Endothelial cell of umbilical vein (primary cell): ENCODE measurements at regions not wholly inside any gene's neighbourhood (a gene's known extent, or its start where the extent isn't known, plus 50 kb on each side); places are given as distances from the start of the nearest gene placed in this dataset.

ENCODE experiments used
- BruUV-seq: library from RNA; stranded (reverse); fragments of 400-500 nt; replicated peaks from 2 replicates; lab custom pipeline; 2021; lab: Mats Ljungman, UMichigan
- CTCF ChIA-PET: fragments of 300-600, 350-600 bp; sonication (Branson Sonifier 250); formaldehyde crosslinking; loops from one replicate; lab custom pipeline; 2021; ENCODE audit warnings: antibody characterized with exemption, inconsistent platforms; lab: Charles Lee
- POLR2A ChIA-PET: fragments of 300-600, 350-600 bp; sonication (Branson Sonifier 250); formaldehyde crosslinking; loops from one replicate; lab custom pipeline; 2021; ENCODE audit warnings: antibody characterized with exemption, inconsistent platforms; lab: Charles Lee
- DNase-seq: peaks from one replicate; pipeline ENCODE4 v3.0.0-alpha.2; 2011; ENCODE audit warnings: low read depth, low spot score
- FAIRE-seq: peaks from 2 replicates; lab custom pipeline; 2011; peaks lifted over from hg19 to GRCh38; lab: Jason Lieb, UNC
- H2AFZ ChIP-seq: 2 replicates; pipeline ENCODE4 v1.6.0; 2012; ENCODE audit warnings: low read depth, low read length, control low read depth, inconsistent platforms
- H3K27ac ChIP-seq: 2 replicates; pipeline ENCODE4 v1.5.1; 2011; ENCODE audit warnings: low read depth, mild to moderate bottlenecking, control low read depth, low read length, moderate library complexity; ENCODE audit not compliant: insufficient read depth
- H3K27me3 ChIP-seq, 2 experiments: 2 replicates each; pipeline versions ENCODE4 v1.6.0 to v1.6.1; 2011; ENCODE audit warnings: low read length in 2 of 2, mixed read lengths in 1 of 2; ENCODE audit not compliant: control insufficient read depth in 2 of 2, insufficient read depth in 2 of 2
- H3K36me3 ChIP-seq, 2 experiments: 2 replicates in 1 of 2; 3 replicates in 1 of 2; pipeline ENCODE4 v1.5.1; 2011; ENCODE audit warnings: low read length in 2 of 2, mild to moderate bottlenecking in 1 of 2, moderate library complexity in 1 of 2; ENCODE audit not compliant: control insufficient read depth in 2 of 2, insufficient read depth in 2 of 2; ENCODE audit errors: extremely low read depth in 1 of 2
- H3K4me1 ChIP-seq: 3 replicates; pipeline ENCODE4 v1.5.1; 2011; ENCODE audit warnings: mild to moderate bottlenecking, low read length; ENCODE audit not compliant: control insufficient read depth, insufficient read depth; ENCODE audit errors: extremely low read depth
- H3K4me2 ChIP-seq: 2 replicates; pipeline ENCODE4 v1.6.1; 2011; ENCODE audit warnings: low read length, control low read depth, mixed read lengths; ENCODE audit not compliant: insufficient read depth
- H3K4me3 ChIP-seq, 3 experiments: fragments of 200-600 bp in 1 of 3; sonication (generic), shearing (Covaris generic) in 1 of 3; replicated peaks in 1 of 3; 2 replicates each; pipeline ENCODE4 v1.5.1; 2011 to 2016; ENCODE audit warnings: control low read depth in 3 of 3, low read length in 3 of 3, mild to moderate bottlenecking in 2 of 3, inconsistent platforms in 1 of 3, low read depth in 1 of 3, moderate library complexity in 1 of 3; ENCODE audit not compliant: insufficient read depth in 1 of 3
- H3K79me2 ChIP-seq: 2 replicates; pipeline ENCODE4 v1.6.0; 2012; ENCODE audit warnings: low read length, inconsistent platforms; ENCODE audit not compliant: control insufficient read depth, insufficient read depth
- H3K9ac ChIP-seq: replicated peaks from 2 replicates; pipeline ENCODE3; 2011; ENCODE audit warnings: low read length, control low read depth; ENCODE audit not compliant: insufficient read depth; ENCODE audit errors: extremely low read depth
- H3K9me1 ChIP-seq: replicated peaks from 3 replicates; pipeline ENCODE4 v1.6.0; 2011; ENCODE audit warnings: mild to moderate bottlenecking, low read length; ENCODE audit not compliant: control insufficient read depth, insufficient read depth; ENCODE audit errors: extremely low read depth
- H3K9me3 ChIP-seq: replicated peaks from 2 replicates; pipeline ENCODE4 v1.5.1; 2012; ENCODE audit warnings: low read length, inconsistent platforms; ENCODE audit not compliant: control insufficient read depth, insufficient read depth
- H4K20me1 ChIP-seq: replicated peaks from 2 replicates; pipeline ENCODE3; 2011; ENCODE audit warnings: mild to moderate bottlenecking, low read length; ENCODE audit not compliant: control insufficient read depth, insufficient read depth; ENCODE audit errors: extremely low read depth
- CTCF ChIP-seq, 2 donors: IDR thresholded peaks; 1 replicate in 1 of 2; 2 replicates in 1 of 2; pipeline ENCODE4 v1.5.1; 2011; ENCODE audit warnings: low read length in 2 of 2, mild to moderate bottlenecking in 2 of 2, moderate library complexity in 2 of 2, control low read depth in 1 of 2, inconsistent platforms in 1 of 2, low read depth in 1 of 2; ENCODE audit not compliant: insufficient read depth in 1 of 2; ENCODE audit errors: extremely low read depth in 1 of 2
- EZH2 ChIP-seq: IDR thresholded peaks from 2 replicates; pipeline ENCODE4 v1.6.1; 2012; ENCODE audit warnings: borderline replicate concordance, low read depth, mild to moderate bottlenecking, moderate library complexity, low read length, inconsistent platforms; ENCODE audit not compliant: severe bottlenecking
- FOS ChIP-seq: IDR thresholded peaks from 2 replicates; pipeline ENCODE4 v1.6.1; 2011; ENCODE audit warnings: mild to moderate bottlenecking, low read length, moderate library complexity, borderline replicate concordance; ENCODE audit not compliant: insufficient read depth
- GATA2 ChIP-seq: IDR thresholded peaks from 2 replicates; pipeline ENCODE4 v1.7.0; 2011; ENCODE audit warnings: low read depth, mild to moderate bottlenecking, moderate library complexity, mixed read lengths, low read length; ENCODE audit not compliant: insufficient read length, insufficient read depth
- JUN ChIP-seq: IDR thresholded peaks from 2 replicates; pipeline ENCODE4 v1.6.1; 2011; ENCODE audit warnings: borderline replicate concordance, low read depth; ENCODE audit not compliant: insufficient read length, insufficient read depth
- MAX ChIP-seq: IDR thresholded peaks from 2 replicates; pipeline ENCODE4 v1.6.1; 2011; ENCODE audit not compliant: insufficient read depth, insufficient read length
- MYC ChIP-seq: IDR thresholded peaks from one replicate; pipeline ENCODE4 v1.6.1; 2011; ENCODE audit warnings: mild to moderate bottlenecking, low read depth, low read length
- POLR2A ChIP-seq: IDR thresholded peaks from 2 replicates; pipeline ENCODE4 v1.6.1; 2012; ENCODE audit warnings: low read depth, mild to moderate bottlenecking, control low read depth, low read length
- POLR2AphosphoS5 ChIP-seq: IDR thresholded peaks from 2 replicates; pipeline ENCODE4 v1.6.1; 2012; ENCODE audit warnings: low read depth, mild to moderate bottlenecking, control low read depth, low read length, moderate library complexity; ENCODE audit not compliant: insufficient read depth
- dilution Hi-C: fragments of 300-500 bp; cut with MboI; formaldehyde crosslinking; loops from one replicate; pipeline ENCODE4 v1.15.0; 2019; ENCODE audit warnings: low sequenced_read_pairs; ENCODE audit not compliant: extremely low pct_ligation_motif_present
- intact Hi-C: fragments of 100-400 bp; cut with micrococcal nuclease; formaldehyde crosslinking; loops from one replicate; pipeline ENCODE4 v1.10.0; 2022

- ChIA-PET CTCF (no interaction called here), POLR2A (no interaction called here)
- FAIRE-seq (no peak), DNase-seq (no peak)
- H3K27me3 ChIP-seq = no peaks in the 10 kb centered on the region
- H3K9me1 ChIP-seq = no peaks in the 10 kb centered on the region
- H3K4me2 ChIP-seq = no peak overlapping the region
- no peaks in the 10 kb centered on the region for H3K9me3 ChIP-seq
- H3K79me2 ChIP-seq = no peaks in the 10 kb centered on the region
- H2AFZ ChIP-seq = no peak overlapping the region
- no peaks in the 10 kb centered on the region for H3K36me3 ChIP-seq
- TF ChIP-seq MYC (no peak), POLR2A (no peak), FOS (no peak), JUN (no peak), EZH2 (no peak), MAX (no peak), GATA2 (no peak), POLR2AphosphoS5 (no peak), CTCF (IDR thresholded peaks at IDR 0.05; ENCODE audit: extremely low read depth in 1 of 2, insufficient read depth in 1 of 2, low read depth in 1 of 2, low read length in 2 of 2) (no peak)
- intact Hi-C loops = no loop called here
- H3K9ac ChIP-seq = no peak overlapping the region
- no peaks in the 10 kb centered on the region for H3K4me1 ChIP-seq
- dilution Hi-C loops = no loop called here
- no peak overlapping the region for H3K4me3 ChIP-seq
- BruUV-seq = no TSS peak
- H4K20me1 ChIP-seq = no peaks in the 10 kb centered on the region
- H3K27ac ChIP-seq = no peak overlapping the region
Measured at GRCh38 chr16:72309001-72309400, 137.0 kb upstream of the PMFBP1 start.
